Activated CD4-positive, alpha-beta memory T cell treated with anti-CD3 and anti-CD28 coated beads for 36 hours (primary cell): ENCODE measurements at regions not wholly inside any gene's neighbourhood (a gene's known extent, or its start where the extent isn't known, plus 50 kb on each side); places are given as distances from the start of the nearest gene placed in this dataset.

ENCODE experiments used
- CTCF ChIA-PET: fragments of 350-600 bp; sonication (Branson Sonifier 250); formaldehyde crosslinking; loops from one replicate; lab custom pipeline; 2021; ENCODE audit warnings: antibody characterized with exemption, inconsistent platforms; lab: Charles Lee
- POLR2A ChIA-PET: fragments of 350-600 bp; sonication (Branson Sonifier 250); formaldehyde crosslinking; loops from one replicate; lab custom pipeline; 2021; ENCODE audit warnings: antibody characterized with exemption; lab: Charles Lee
- DNase-seq: peaks from one replicate; pipeline ENCODE4 v3.0.0-alpha.2; 2020
- H3K27ac Mint-ChIP-seq: one replicate; pipeline ENCODE4 v1.8.0; 2021; ENCODE audit warnings: mixed read lengths
- H3K27me3 Mint-ChIP-seq: one replicate; pipeline ENCODE4 v1.8.0; 2021; ENCODE audit warnings: mixed read lengths
- H3K36me3 Mint-ChIP-seq: one replicate; pipeline ENCODE4 v1.8.0; 2021; ENCODE audit warnings: mixed read lengths
- H3K4me1 Mint-ChIP-seq: one replicate; pipeline ENCODE4 v1.8.0; 2021; ENCODE audit warnings: low read depth, mixed read lengths
- H3K4me3 Mint-ChIP-seq: one replicate; pipeline ENCODE4 v1.8.0; 2021; ENCODE audit warnings: mild to moderate bottlenecking, mixed read lengths
- H3K9me3 Mint-ChIP-seq: one replicate; pipeline ENCODE4 v1.8.0; 2021; ENCODE audit warnings: mixed read lengths
- intact Hi-C: fragments of 100-400 bp; cut with micrococcal nuclease; formaldehyde crosslinking; loops from one replicate; pipeline ENCODE4 v1.15.1; 2023

- ChIA-PET POLR2A (no interaction called here), CTCF (no interaction called here)
- H3K27me3 Mint-ChIP-seq: no peaks in the 10 kb centered on the region
- H3K4me1 Mint-ChIP-seq: no peaks in the 10 kb centered on the region
- no peak for DNase-seq
- no peaks in the 10 kb centered on the region for H3K9me3 Mint-ChIP-seq
- no peak overlapping the region for H3K27ac Mint-ChIP-seq
- no peaks in the 10 kb centered on the region for H3K36me3 Mint-ChIP-seq
- H3K4me3 Mint-ChIP-seq: no peak overlapping the region
- intact Hi-C loops: no loop called here
These were observed 294.6 kb upstream of the POU3F2 start for GRCh38 chr6:98539741-98540140.

GRCh38 chr6:98546376-98546775 lies 288.0 kb upstream of the POU3F2 start:
- intact Hi-C loops: no loop called here
- no peaks in the 10 kb centered on the region for H3K36me3 Mint-ChIP-seq
- POLR2A ChIA-PET: no interaction called here

GRCh38 chr6:98547151-98547550 lies 287.2 kb upstream of the POU3F2 start:
- H3K27me3 Mint-ChIP-seq: no peaks in the 10 kb centered on the region
- DNase-seq: no peak
- intact Hi-C loops: no loop called here
- no peaks in the 10 kb centered on the region for H3K9me3 Mint-ChIP-seq
- H3K36me3 Mint-ChIP-seq: no peaks in the 10 kb centered on the region
- ChIA-PET CTCF (no interaction called here), POLR2A (no interaction called here)
- no peak overlapping the region for H3K27ac Mint-ChIP-seq
- no peak overlapping the region for H3K4me3 Mint-ChIP-seq
- H3K4me1 Mint-ChIP-seq: no peaks in the 10 kb centered on the region

More at GRCh38 chr6:98546376-98546775, 288.0 kb upstream of the POU3F2 start:
- no peaks in the 10 kb centered on the region for H3K9me3 Mint-ChIP-seq
- no peak overlapping the region for H3K27ac Mint-ChIP-seq
- no peaks in the 10 kb centered on the region for H3K4me1 Mint-ChIP-seq
- H3K27me3 Mint-ChIP-seq: no peaks in the 10 kb centered on the region
- DNase-seq: no peak
- no peak overlapping the region for H3K4me3 Mint-ChIP-seq
- CTCF ChIA-PET: no interaction called here

- H3K4me3 Mint-ChIP-seq: no peak overlapping the region
- no peaks in the 10 kb centered on the region for H3K4me1 Mint-ChIP-seq
- H3K36me3 Mint-ChIP-seq: no peaks in the 10 kb centered on the region
- intact Hi-C loops: no loop called here
- H3K27ac Mint-ChIP-seq: no peak overlapping the region
- no peaks in the 10 kb centered on the region for H3K27me3 Mint-ChIP-seq
- POLR2A ChIA-PET: no interaction called here
- DNase-seq: no peak
- CTCF ChIA-PET: no interaction called here
- H3K9me3 Mint-ChIP-seq: no peaks in the 10 kb centered on the region
These were observed 286.7 kb upstream of the POU3F2 start for GRCh38 chr6:98547634-98548033.

- CTCF ChIA-PET: no interaction called here
- H3K27me3 Mint-ChIP-seq: no peaks in the 10 kb centered on the region
These were observed 286.1 kb upstream of the POU3F2 start for GRCh38 chr6:98548301-98548700.

GRCh38 chr6:98560418-98560817 lies 274.0 kb upstream of the POU3F2 start:
- CTCF ChIA-PET: no interaction called here

More at GRCh38 chr6:98548301-98548700, 286.1 kb upstream of the POU3F2 start:
- Mint-ChIP-seq H3K36me3 (no peaks in the 10 kb centered on the region), H3K4me3 (no peak overlapping the region), H3K9me3 (no peaks in the 10 kb centered on the region), H3K4me1 (no peaks in the 10 kb centered on the region), H3K27ac (no peak overlapping the region)
- intact Hi-C loops: no loop called here
- DNase-seq: no peak
- POLR2A ChIA-PET: no interaction called here

GRCh38 chr6:98560841-98561240 lies 273.5 kb upstream of the POU3F2 start:
- POLR2A ChIA-PET: no interaction called here
- Mint-ChIP-seq H3K27me3 (no peaks in the 10 kb centered on the region), H3K9me3 (no peaks in the 10 kb centered on the region), H3K4me3 (no peak overlapping the region), H3K27ac (no peak overlapping the region), H3K4me1 (no peaks in the 10 kb centered on the region), H3K36me3 (no peaks in the 10 kb centered on the region)
- intact Hi-C loops: no loop called here
- CTCF ChIA-PET: interaction anchor here (1.4 kb wide), 1 partner anchor 558 kb away, joined by 3 read pairs; no protein-coding TSS in a partner anchor
- DNase-seq: no peak

More at GRCh38 chr6:98560418-98560817, 274.0 kb upstream of the POU3F2 start:
- Mint-ChIP-seq H3K36me3 (no peaks in the 10 kb centered on the region), H3K9me3 (no peaks in the 10 kb centered on the region), H3K4me3 (no peak overlapping the region), H3K27me3 (no peaks in the 10 kb centered on the region), H3K4me1 (no peaks in the 10 kb centered on the region), H3K27ac (no peak overlapping the region)
- no peak for DNase-seq
- intact Hi-C loops: no loop called here
- POLR2A ChIA-PET: no interaction called here

- no peaks in the 10 kb centered on the region for H3K4me1 Mint-ChIP-seq
- no peaks in the 10 kb centered on the region for H3K27me3 Mint-ChIP-seq
- DNase-seq: no peak
- H3K9me3 Mint-ChIP-seq: no peaks in the 10 kb centered on the region
- ChIA-PET CTCF (no interaction called here), POLR2A (no interaction called here)
- H3K27ac Mint-ChIP-seq: no peak overlapping the region
- intact Hi-C loops: no loop called here
- no peak overlapping the region for H3K4me3 Mint-ChIP-seq
- no peaks in the 10 kb centered on the region for H3K36me3 Mint-ChIP-seq
These were observed 268.2 kb upstream of the POU3F2 start for GRCh38 chr6:98566126-98566525.

GRCh38 chr6:98572579-98572978 lies 261.8 kb upstream of the POU3F2 start:
- POLR2A ChIA-PET: no interaction called here
- H3K27me3 Mint-ChIP-seq: no peaks in the 10 kb centered on the region
- no peaks in the 10 kb centered on the region for H3K9me3 Mint-ChIP-seq
- H3K4me3 Mint-ChIP-seq: no peak overlapping the region
- CTCF ChIA-PET: no interaction called here
- H3K4me1 Mint-ChIP-seq: no peaks in the 10 kb centered on the region
- intact Hi-C loops: no loop called here
- no peaks in the 10 kb centered on the region for H3K36me3 Mint-ChIP-seq
- no peak for DNase-seq
- no peak overlapping the region for H3K27ac Mint-ChIP-seq

GRCh38 chr6:98574984-98575383 lies 259.4 kb upstream of the POU3F2 start:
- no peak for DNase-seq
- ChIA-PET POLR2A (no interaction called here), CTCF (no interaction called here)
- Mint-ChIP-seq H3K27me3 (no peaks in the 10 kb centered on the region), H3K9me3 (no peaks in the 10 kb centered on the region), H3K27ac (no peak overlapping the region), H3K36me3 (no peaks in the 10 kb centered on the region), H3K4me1 (no peaks in the 10 kb centered on the region), H3K4me3 (no peak overlapping the region)
- intact Hi-C loops: no loop called here

GRCh38 chr6:98576791-98577190 lies 257.6 kb upstream of the POU3F2 start:
- Mint-ChIP-seq H3K4me1 (no peaks in the 10 kb centered on the region), H3K4me3 (no peak overlapping the region), H3K27me3 (no peaks in the 10 kb centered on the region), H3K27ac (no peak overlapping the region), H3K36me3 (no peaks in the 10 kb centered on the region), H3K9me3 (no peaks in the 10 kb centered on the region)
- ChIA-PET POLR2A (no interaction called here), CTCF (no interaction called here)
- intact Hi-C loops: no loop called here
- no peak for DNase-seq

GRCh38 chr6:98578016-98578415 lies 256.4 kb upstream of the POU3F2 start:
- intact Hi-C loops: no loop called here
- H3K27ac Mint-ChIP-seq: no peak overlapping the region
- ChIA-PET POLR2A (no interaction called here), CTCF (no interaction called here)
- no peaks in the 10 kb centered on the region for H3K4me1 Mint-ChIP-seq
- no peaks in the 10 kb centered on the region for H3K36me3 Mint-ChIP-seq
- H3K4me3 Mint-ChIP-seq: no peak overlapping the region
- no peak for DNase-seq
- no peaks in the 10 kb centered on the region for H3K9me3 Mint-ChIP-seq
- no peaks in the 10 kb centered on the region for H3K27me3 Mint-ChIP-seq

- CTCF ChIA-PET: no interaction called here
- Mint-ChIP-seq H3K4me3 (no peak overlapping the region), H3K9me3 (no peaks in the 10 kb centered on the region), H3K27ac (no peak overlapping the region), H3K36me3 (no peaks in the 10 kb centered on the region), H3K4me1 (no peaks in the 10 kb centered on the region), H3K27me3 (no peaks in the 10 kb centered on the region)
- POLR2A ChIA-PET: no interaction called here
- no peak for DNase-seq
- intact Hi-C loops: no loop called here
These were observed 255.3 kb upstream of the POU3F2 start for GRCh38 chr6:98579079-98579478.
